ENCODE measurements at regions not wholly inside any gene's neighbourhood (a gene's known extent, or its start where the extent isn't known, plus 50 kb on each side); places are given as distances from the start of the nearest gene placed in this dataset.

DNA sequence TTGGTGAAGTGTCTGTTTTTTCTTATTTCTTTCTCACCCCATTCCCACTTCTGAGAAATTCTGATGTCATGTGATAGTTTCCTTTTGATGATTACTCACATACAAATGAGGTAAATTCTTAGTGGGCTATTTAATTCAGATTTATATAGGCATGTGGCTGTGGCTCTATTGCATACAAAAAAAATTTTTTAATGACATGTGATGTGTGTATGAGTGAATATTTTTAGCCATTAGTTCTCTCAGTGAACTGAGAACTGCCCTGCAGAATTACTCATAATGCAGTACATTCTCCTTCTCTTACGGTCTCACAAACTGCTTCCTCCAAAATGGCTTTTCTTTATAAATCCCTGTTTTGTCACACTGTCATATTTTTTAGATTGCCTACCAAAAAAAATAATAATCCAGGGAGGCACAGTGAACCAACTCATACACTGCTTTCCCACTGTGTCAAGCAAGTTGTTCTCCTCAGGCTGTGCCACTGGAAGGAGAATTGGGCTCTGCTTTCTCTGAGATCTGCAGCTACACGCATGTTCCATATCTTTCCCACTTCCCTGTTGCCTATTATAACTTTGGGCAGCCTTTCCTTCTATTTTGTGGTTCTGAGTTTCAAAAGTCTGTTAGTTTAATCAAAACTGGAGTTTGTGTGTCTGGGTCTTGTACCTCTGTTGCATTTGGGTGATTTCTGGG lies 415.7 kb upstream of the THBS1 start:
- TF ChIP-seq EZH2 (IDR thresholded peaks at IDR 0.05; ENCODE audit: insufficient read depth, poor library complexity, severe bottlenecking) (no peak), EZH2phosphoT487 (IDR thresholded peaks at IDR 0.05; ENCODE audit: insufficient read depth, low read depth) (no peak)
